Omental fat pad (tissue), 3 donors: ENCODE measurements at regions not wholly inside any gene's neighbourhood (a gene's known extent, or its start where the extent isn't known, plus 50 kb on each side); places are given as distances from the start of the nearest gene placed in this dataset.

Experiments used
- ATAC-seq: fragments of 150-250 bp; one replicate; pipeline ENCODE4 v1.9.1; 2016; ENCODE audit warnings: mild to moderate bottlenecking, moderate library complexity; ENCODE audit not compliant: low FRiP score
- DNase-seq: peaks from one replicate; pipeline ENCODE4 v3.0.0-alpha.2; 2019; ENCODE audit warnings: low spot score
- TF ChIP-seq, protein P1 (sequence below), 3 donors: fragments of 450-650 bp; IDR thresholded peaks; one replicate each; pipeline ENCODE4 v1.5.1; 2016 to 2017; ENCODE audit warnings: antibody characterized with exemption in 3 of 3, mild to moderate bottlenecking in 3 of 3, moderate library complexity in 2 of 3

DNA sequence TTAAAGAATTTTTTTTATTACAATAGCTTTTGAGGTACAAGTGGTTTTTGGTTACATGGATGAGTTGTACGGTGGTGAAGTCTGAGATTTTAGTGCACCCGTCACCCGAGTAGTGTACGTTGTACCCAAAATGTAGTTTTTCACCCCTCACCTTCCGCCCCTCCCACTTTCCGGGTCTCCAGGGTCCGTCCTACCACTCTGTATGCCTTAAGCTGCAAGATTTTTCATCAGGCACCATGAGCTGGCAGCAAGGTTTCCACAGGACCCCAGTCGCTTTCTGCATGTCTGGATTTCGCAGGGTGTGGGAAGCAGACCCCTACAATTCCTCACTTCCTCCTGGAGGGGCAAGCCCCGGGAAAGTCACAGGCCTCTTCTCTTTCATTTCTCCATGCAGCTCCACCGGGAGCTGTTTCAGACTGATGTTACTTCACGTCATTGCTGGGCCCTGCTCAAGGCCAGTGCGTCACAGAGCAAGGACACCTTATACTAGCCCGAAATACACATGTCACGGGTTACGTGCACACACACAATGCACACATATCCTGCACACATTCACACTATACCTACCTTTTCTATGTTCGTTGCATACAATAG is 179.1 kb downstream of the ZFP36L2 start:
- no peak for DNase-seq
- TF ChIP-seq, protein P1, sequence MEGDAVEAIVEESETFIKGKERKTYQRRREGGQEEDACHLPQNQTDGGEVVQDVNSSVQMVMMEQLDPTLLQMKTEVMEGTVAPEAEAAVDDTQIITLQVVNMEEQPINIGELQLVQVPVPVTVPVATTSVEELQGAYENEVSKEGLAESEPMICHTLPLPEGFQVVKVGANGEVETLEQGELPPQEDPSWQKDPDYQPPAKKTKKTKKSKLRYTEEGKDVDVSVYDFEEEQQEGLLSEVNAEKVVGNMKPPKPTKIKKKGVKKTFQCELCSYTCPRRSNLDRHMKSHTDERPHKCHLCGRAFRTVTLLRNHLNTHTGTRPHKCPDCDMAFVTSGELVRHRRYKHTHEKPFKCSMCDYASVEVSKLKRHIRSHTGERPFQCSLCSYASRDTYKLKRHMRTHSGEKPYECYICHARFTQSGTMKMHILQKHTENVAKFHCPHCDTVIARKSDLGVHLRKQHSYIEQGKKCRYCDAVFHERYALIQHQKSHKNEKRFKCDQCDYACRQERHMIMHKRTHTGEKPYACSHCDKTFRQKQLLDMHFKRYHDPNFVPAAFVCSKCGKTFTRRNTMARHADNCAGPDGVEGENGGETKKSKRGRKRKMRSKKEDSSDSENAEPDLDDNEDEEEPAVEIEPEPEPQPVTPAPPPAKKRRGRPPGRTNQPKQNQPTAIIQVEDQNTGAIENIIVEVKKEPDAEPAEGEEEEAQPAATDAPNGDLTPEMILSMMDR (IDR thresholded peaks at IDR 0.05), result no peak
- no peak for ATAC-seq

DNA sequence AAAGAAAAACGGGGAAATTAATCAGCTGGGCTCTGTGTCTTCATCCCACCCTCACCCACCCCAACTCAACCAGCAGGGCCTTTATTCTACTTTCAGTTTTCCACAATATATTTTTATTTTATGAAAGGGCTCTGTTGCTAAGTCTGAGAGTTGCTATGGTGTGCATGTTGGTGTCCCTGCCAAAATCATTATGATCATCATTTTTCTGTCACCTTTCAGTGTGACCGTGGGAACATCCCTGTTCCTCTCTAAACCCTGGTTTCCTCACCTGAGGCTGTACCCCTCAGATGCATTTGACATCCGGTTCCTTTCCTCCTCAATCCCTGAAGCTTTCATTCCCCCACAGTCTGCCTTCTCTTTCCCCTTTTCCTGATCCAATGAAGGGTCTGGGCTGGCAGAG is 180.5 kb downstream of the ZFP36L2 start:
- DNase-seq (no peak), ATAC-seq (no peak)
- TF ChIP-seq, protein P1 (IDR thresholded peaks at IDR 0.05), result no peak

DNA sequence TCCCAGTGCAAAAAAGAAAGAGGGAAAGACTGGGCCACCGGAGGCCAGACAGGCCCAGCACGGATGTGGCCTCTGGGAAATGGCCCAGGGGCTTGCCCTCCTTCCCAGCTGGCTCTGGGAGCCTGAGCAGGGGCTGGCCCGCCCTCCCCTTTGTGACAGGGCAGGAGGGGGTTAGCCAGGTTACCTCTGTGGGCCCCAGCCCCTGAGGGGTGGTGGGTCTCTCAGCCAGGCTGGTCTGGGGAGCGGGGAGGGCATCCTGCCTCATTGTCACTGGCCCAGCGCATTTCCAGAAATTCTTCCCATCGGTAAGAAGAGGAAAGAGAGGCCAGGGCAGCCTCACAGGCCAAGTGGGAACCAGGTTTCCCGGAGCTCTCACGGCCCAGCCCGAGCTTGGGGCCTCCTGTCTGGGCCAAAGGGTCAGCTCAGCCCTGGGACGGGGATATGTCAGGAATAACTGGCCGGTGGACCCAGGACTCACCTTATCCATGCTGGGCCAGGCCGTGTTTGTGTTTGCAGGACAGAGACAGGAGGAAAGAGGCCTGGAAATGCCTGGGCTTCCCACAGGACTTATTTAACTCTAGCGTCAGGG is 182.2 kb downstream of the ZFP36L2 start:
- no peak for ATAC-seq
- TF ChIP-seq, protein P1 (IDR thresholded peaks at IDR 0.05), result no peak
- DNase-seq, result no peak

DNA sequence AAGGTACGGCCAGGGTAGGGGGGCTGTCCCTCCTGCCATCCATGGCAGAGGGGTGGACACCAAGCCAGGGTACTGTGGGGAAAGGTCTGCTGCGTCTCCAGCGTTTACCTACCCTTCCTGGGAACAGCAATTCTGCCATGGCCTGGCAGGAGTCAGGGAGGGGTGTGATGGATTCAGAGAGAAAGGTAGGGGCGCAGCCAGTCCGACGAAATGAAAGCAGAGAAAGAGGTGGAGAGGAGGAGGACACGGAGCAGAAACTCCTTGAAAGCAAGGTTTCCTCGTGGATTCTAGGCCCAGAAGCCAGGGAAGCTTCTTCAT is 182.9 kb downstream of the ZFP36L2 start:
- no peak for DNase-seq
- TF ChIP-seq, protein P1 (IDR thresholded peaks at IDR 0.05), result no peak
- no peak for ATAC-seq

DNA sequence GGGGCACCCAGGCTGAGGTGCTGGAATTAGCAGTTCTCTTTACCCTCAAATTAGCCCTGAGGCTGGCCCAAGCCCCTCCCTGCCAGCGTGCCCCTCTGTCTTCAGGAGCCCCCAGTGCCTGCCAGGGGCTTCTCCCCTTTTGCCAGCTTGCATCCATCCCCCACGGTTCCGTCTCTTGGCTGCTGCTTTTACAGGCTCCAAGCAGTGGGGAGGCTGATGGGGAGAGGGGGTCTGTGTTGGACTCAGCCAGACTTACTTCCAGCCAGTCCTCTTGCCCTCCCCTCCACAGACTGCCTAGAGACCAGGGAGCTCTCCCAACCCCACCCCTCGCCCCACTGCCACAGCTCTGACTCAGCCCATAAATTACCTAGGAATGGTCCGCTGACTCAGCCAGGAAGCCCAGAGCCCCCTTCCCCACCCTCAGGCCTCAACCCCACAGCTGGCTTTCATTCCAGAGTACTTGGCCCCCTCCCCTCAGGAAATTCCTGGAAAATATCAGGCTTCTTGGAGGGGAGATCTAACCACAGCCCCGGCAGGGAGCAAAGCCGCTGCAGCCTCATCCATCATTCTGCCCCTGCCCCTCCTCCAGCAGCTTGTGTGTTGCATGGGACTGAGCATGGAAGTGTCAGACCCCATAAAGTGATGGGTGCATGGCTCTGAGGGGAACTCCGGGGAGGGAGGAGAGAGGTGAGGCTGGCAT is 184.6 kb downstream of the ZFP36L2 start:
- ATAC-seq, result peak; percentile 93
- DNase-seq, result no peak
- TF ChIP-seq, protein P1 (IDR thresholded peaks at IDR 0.05), result no peak

DNA sequence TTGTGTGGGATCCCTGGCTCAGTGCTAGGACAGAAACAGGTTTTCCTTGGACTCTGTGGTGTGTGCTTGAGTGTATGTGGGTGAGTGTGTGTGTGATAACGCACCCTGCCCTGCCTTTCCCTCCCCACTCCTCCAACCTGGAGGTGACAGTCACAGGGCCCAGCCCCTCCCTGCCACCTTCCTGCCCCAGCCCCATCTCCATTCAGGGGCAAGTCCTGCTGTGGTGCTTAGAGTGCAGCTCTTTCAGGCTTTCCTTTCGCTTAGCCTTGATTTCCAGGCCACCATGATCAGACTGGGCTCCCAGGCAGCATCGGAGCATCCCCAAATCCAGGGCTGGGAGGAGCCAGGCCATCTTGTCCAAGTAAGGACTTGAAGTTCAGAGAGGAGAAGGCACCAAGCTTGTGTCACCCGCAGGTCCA is 185.2 kb downstream of the ZFP36L2 start:
- no peak for ATAC-seq
- TF ChIP-seq, protein P1 (IDR thresholded peaks at IDR 0.05), result no peak
- DNase-seq, result no peak
